Left lobe of liver (tissue), 2 donors: ENCODE measurements at regions not wholly inside any gene's neighbourhood (a gene's known extent, or its start where the extent isn't known, plus 50 kb on each side); places are given as distances from the start of the nearest gene placed in this dataset.
"Not testable (repeated sequence)": the region's sequence is repeated elsewhere in the genome, so short reads cannot be mapped to it uniquely, and the experiment has no call there.

Source experiments
- ATAC-seq: fragments of 200-7000 bp; cut with Tn5 transposase; one replicate; pipeline ENCODE4 v1.9.1; 2020; ENCODE audit warnings: mild to moderate bottlenecking, moderate library complexity
- DNase-seq: peaks from one replicate; pipeline ENCODE4 v3.0.0-alpha.2; 2020; ENCODE audit warnings: low spot score
- donor health status: DM: no; HTN: no; CAD: no; lungs with moderate emphysema.
- donor health status: DM: no; HTN: yes; CAD: no.

GRCh38 chr4:66568431-66568830, 898.1 kb upstream of the EPHA5 start:
- DNase-seq (no peak), ATAC-seq (no peak)

DNA sequence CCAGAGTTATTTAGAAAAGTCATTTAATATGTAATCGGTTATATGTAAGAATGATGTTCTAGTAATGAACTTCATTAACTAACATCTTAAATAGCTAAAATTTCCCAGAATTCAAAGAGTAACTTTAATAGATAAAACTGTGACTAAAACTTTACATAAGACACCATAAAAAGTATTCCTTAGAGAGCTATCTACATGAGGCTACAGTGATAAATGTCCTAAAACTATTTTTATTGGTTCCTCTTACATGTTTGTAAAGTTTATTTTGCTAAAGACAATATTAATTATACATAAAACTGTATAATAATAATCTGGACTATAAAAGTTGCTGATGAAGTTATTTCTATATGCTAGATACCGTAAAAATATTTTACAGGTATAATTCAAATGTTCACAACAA, 897.7 kb upstream of the EPHA5 start:
- no peak for ATAC-seq
- DNase-seq: no peak

DNA sequence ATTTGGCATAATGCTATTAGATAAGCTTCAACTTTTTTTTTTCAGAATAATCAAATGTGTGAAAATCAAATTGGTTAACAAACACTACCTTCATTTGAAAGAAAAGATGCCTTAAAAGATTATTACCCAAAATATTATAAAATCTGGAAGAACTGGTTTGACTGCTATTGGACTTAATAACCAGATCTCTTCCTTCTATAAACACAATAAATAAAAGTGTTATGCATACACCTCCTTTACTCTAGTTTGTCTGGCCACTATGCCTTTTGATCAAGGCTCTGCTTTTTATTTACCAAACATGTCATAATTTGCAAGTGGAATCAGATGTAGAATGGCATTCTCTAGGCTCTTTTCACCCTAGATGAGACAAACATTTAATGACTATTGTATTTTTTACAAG, 897.3 kb upstream of the EPHA5 start:
- ATAC-seq: no peak

GRCh38 chr4:66565801-66566200, 895.5 kb upstream of the EPHA5 start:
- DNase-seq (no peak), ATAC-seq (no peak)

More for the DNA sequence above, 897.3 kb upstream of the EPHA5 start:
- no peak for DNase-seq

DNA sequence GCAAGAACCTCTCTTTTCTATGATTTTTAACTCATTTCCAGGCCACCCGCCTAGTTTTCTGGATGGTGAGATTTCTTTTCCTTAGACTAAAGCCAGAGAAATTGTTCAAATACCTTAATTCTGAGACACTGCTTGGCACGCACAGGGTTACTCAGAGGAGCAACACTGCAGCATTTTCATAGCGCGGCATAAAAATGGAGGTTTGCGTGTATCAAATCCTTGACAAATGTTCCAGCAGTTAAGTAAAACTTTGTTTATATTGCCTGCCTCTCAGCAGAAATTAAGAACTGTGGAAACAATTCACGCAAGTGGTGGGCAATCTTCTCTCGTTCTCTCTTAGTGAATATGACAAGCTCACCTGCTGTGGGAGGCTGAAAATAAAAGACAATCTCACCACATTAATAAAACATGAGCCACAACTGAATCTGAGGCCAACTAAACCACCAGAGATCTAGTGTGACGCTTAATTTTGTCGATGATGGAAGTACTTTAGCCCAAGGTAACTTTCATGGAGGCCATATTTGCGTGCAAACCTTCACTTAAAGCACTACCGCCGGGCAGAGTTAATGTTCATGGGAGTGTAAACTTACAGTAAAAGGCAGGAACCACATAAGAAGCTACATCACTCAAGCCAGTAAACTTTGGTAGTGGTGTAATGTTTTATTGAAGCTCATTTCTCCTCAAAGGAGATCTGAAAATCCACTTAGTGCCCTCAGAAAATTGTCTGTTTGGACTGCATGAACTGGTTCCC, 894.8 kb upstream of the EPHA5 start:
- ATAC-seq (no peak), DNase-seq (no peak)

DNA sequence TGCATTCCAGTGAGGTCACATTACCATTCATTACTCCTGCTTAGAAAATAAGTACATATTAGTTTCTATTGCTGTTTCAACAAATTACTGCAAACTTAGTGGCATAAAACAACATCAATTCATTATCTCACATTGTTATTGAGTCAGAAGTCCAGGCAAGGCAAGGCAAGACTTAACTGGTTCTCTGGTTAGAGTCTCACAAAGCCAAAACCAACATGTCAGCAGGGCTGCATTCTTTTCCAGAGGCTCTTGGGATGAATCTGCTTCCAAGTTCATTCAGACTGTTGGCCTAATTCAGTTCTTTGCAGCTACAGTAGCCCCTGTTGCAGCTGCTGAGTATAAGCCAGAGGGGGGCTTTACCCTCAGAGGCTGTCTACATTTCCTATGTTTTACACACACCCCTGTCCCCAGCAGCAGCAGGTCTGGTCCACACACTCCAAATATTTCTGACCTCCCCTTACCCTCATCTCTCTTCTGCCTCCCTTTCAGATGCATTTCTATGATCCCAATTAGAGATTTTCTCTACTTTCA, 892.1 kb upstream of the EPHA5 start:
- no peak for DNase-seq
- ATAC-seq: no peak

GRCh38 chr4:66561465-66562053, 891.3 kb upstream of the EPHA5 start:
- ATAC-seq, DNase-seq: not testable (repeated sequence)

- DNase-seq (no peak), ATAC-seq (no peak)
These were observed 888.4 kb upstream of the EPHA5 start for GRCh38 chr4:66558651-66559050.

DNA sequence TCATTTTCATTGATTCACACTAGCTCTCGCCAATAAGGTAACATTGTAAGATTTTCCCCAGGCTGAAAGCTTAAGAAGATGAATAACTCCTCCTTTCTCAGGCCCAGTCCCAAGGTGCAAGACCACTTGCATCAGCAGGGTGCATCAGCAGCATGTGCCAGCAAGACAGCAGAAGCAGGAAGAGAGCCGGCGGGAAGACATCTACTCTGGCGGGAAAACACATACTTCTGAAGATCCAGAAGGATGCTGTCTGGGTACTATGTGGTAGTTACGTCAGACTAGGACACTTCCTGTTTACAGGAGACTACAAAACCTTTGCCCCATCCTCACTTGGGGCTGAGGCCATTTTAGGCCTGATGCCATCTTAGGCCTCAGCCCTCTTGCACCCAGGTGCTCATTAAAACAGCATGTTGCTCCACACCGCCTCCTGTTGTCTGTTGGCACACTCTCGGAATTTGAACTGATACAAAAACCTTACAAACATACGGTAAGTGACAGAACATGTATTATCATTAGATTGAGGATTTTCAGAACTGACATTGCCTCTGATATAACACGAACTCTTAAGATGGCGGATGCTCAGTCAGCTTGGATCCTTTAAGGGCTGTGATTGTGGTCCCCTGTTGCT, 886.5 kb upstream of the EPHA5 start:
- ATAC-seq (no peak), DNase-seq (no peak)

DNA sequence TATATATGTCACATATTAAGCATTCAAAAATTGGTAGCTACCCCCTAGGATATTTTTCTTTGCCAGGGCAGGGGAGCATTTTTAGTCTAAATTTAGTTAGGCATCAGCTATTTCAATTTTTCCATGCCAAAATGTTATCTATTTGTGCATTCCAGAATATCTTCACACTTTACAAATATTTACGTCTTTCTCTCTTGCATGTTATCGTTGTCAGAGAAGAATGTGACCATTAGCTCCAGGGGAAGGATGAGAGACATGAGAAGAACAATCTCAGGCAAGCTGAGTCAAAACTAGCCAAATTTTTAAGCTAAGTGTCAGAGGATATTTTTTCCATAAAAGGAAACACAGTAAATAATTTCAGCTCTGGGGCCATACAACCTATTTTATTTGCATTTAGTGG, 885.0 kb upstream of the EPHA5 start:
- no peak for ATAC-seq
- DNase-seq: no peak

- no peak for ATAC-seq
These were observed 884.5 kb upstream of the EPHA5 start for GRCh38 chr4:66554826-66555225.

GRCh38 chr4:66545301-66545700, 875.0 kb upstream of the EPHA5 start:
- not testable (repeated sequence) for ATAC-seq, DNase-seq

More at GRCh38 chr4:66554826-66555225, 884.5 kb upstream of the EPHA5 start:
- DNase-seq: no peak

DNA sequence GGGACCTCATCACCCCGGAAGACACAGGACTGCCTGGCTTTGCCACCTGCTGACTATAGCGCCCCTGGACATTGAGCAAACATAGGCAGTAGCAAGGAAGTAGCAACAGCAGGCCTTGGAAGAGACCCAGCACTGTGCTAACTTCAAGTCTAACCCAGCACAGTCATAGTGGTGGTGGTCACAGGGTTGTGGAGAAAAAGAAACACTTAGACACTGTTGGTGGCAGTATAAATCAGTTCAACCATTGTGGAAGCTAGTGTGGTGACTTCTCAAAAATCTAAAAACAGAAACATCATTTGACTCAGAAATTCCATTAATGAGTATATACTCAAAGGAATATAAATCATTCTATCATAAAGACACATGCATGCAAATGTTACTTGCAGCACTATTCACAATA, 874.0 kb upstream of the EPHA5 start:
- ATAC-seq: no peak
- no peak for DNase-seq

- DNase-seq (no peak), ATAC-seq (no peak)
These were observed 869.5 kb upstream of the EPHA5 start for GRCh38 chr4:66539745-66540144.

DNA sequence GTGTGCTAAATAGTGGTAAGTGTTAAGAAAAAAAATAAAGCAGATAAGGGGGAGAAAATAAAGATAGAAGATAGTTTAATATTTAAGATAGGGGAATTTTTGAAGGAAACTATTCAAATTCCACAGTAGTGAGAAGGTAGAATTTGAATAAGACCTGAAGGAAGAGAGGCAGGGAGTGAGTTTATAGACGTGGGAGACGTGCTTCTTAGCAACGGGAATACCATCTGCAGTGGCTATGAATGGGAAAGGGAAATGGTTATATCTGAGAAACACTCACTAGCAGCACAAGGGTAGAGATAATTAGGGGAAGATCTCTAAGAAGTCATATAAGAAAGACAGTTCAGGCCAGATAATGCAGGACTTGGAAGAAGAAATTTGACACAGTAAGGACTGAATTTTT, 854.5 kb upstream of the EPHA5 start:
- DNase-seq (no peak), ATAC-seq (no peak)

- ATAC-seq (no peak), DNase-seq (no peak)
These were observed 852.0 kb upstream of the EPHA5 start for GRCh38 chr4:66522244-66522643.

DNA sequence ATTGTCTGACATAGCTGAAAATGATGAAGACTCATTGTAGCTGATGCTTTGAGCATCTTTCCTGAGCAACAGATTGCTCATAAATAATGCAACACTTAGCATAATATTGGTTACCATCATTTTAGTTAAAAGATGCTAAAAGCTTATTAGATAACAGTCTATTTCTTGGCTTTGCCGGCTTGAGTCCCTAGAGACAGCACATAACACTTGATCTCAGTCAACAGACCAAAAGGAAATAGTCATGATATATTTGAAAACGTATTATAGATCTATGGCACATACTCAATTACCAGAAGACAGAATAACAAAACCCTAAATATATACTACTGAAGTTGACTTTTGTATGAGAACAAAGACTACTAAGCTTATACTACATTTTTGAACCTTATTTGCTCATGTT, 846.7 kb upstream of the EPHA5 start:
- no peak for ATAC-seq

GRCh38 chr4:66506985-66507384, 836.7 kb upstream of the EPHA5 start:
- ATAC-seq (no peak), DNase-seq (no peak)

More for the DNA sequence above, 846.7 kb upstream of the EPHA5 start:
- DNase-seq: no peak

GRCh38 chr4:66501997-66502396, 831.7 kb upstream of the EPHA5 start:
- DNase-seq (no peak), ATAC-seq (no peak)

DNA sequence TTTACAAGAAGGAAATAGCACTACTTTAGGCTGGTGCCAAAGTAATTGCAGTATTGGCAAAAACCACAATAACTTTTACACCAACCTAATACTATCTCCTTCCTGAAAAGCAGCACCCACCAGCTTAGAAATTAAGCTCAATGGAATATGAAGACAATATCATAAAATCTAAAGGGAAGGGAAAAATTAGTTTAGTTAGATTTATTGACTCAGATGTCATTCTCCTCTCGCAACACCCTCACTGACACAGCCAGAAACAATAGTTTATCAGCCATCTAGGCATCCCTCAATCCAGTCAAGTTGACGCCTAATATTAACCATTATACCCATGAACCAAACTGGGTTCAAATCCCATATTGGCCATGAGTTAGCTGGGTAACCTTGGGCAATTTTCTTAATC, 820.4 kb upstream of the EPHA5 start:
- no peak for DNase-seq

GRCh38 chr4:66489783-66490452, 819.6 kb upstream of the EPHA5 start:
- no peak for ATAC-seq
- no peak for DNase-seq

More for the DNA sequence above, 820.4 kb upstream of the EPHA5 start:
- no peak for ATAC-seq
